ENCODE measurements at regions not wholly inside any gene's neighbourhood (a gene's known extent, or its start where the extent isn't known, plus 50 kb on each side); places are given as distances from the start of the nearest gene placed in this dataset.
"Not testable (repeated sequence)": the region's sequence is repeated elsewhere in the genome, so short reads cannot be mapped to it uniquely, and the experiment has no call there.

GRCh38 chr1:221284991-221285390, 405.7 kb downstream of the HLX start:
- TF ChIP-seq CTCF (IDR thresholded peaks at IDR 0.05; ENCODE audit: poor library complexity, severe bottlenecking); TAF1 (IDR thresholded peaks at IDR 0.05; ENCODE audit: low read depth); EZH2 (IDR thresholded peaks at IDR 0.05; ENCODE audit: borderline replicate concordance, insufficient read depth, low read length, poor library complexity, severe bottlenecking); EP300 (conservative IDR thresholded peaks at IDR 0.05; ENCODE audit: poor library complexity, severe bottlenecking); REST (IDR thresholded peaks at IDR 0.05; ENCODE audit: borderline replicate concordance); SMC3 (conservative IDR thresholded peaks at IDR 0.05; ENCODE audit: poor library complexity); POLR2AphosphoS5 (IDR thresholded peaks at IDR 0.05): not testable (repeated sequence)
